Stimulated activated CD8-positive, alpha-beta memory T cell treated with anti-CD3 and anti-CD28 coated beads, Interleukin-2, amount 100 ng/mL, for 48 hours (primary cell): ENCODE measurements at regions not wholly inside any gene's neighbourhood (a gene's known extent, or its start where the extent isn't known, plus 50 kb on each side); places are given as distances from the start of the nearest gene placed in this dataset.

Experiments
- DNase-seq, 2 donors: peaks; one replicate each; pipeline ENCODE4 v3.0.0-alpha.2; 2020; ENCODE audit warnings: low read depth in 2 of 2

DNA sequence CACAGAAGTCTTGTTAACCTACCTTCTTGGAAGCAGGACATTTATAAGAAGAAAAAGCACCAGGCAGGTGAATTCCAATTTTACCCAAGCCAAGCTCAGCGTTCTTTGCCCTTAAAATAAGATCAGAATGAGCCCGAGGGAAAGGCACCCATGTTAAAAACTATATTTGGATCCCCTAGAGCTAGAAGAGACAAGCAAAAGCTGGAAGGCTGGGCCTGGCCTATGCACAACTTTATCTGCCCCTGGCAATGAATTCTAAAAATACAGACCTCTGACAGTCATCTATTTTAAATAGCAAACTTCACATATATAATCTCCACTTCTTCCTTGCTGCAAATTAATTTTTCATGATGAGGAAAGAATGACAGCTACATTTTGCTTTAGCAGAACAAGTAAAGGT is 180.9 kb downstream of the FGFR2 start:
- DNase-seq: no peak

DNA sequence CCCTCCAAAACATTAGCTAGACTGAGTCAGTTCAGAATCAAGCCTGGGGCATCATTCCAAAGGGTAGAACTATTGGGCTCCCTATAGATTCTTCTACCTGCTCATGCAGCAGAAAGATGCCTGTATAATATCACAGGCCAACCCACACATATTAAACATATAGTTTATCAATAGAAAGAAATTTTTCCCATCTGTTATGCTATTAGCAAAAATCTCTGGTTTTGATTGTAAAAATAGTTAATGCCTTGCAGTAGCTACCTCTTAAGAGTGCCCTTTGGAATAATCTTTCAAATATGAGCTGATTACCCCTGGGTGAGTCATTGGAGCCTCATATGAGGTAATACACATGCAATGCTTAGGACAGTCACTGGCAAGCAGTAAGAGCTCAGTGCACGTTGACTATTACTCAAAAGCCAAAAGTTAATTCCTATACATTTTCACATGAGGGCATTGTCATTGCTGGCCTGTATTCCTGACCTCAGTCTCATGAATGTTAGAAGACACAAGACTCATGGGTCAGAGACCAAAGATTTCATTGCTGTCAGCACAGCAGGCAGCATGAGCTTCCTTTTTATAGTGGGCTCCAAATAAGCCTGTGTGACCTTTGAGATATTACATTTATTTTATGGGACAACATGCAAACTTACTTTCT is 180.0 kb downstream of the FGFR2 start:
- DNase-seq: no peak

DNA sequence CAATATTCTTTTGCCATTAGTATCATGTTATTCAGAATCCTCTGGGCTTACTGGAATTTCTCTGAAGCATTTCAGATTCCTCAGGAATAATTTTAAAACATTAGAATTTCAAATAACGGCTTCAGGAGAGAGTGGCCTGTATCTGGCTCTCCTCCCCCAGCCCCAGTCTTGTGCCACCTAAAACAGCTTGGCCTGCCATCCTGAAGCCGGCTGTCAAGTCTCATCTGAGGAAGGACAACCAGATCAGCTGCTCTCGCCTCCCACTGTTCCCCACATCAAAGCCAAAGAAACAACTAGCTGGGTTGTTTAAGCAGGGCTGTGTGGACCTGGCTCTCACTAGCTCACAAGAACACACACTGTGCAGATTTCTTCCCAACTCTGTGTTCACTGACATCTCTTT is 178.2 kb downstream of the FGFR2 start:
- no peak for DNase-seq

DNA sequence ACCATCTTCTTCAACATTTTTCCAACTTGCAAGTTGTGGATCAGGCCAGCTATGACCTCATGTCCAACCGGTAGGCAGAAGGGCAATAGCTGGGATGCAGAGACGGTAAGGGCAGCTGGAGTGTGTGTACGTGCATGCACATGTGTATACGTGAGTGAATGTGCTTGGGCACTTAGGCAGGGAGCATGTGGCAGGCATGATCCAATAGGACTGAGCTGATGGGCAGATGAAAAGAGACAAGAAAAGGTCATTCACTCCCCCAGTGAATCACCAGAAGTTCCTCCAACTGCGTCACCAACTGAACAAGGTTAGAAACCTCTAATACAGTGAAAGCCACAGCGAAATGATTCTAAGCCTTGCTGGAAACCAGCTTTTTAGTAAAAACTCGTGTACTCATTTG is 176.1 kb downstream of the FGFR2 start:
- DNase-seq: no peak

DNA sequence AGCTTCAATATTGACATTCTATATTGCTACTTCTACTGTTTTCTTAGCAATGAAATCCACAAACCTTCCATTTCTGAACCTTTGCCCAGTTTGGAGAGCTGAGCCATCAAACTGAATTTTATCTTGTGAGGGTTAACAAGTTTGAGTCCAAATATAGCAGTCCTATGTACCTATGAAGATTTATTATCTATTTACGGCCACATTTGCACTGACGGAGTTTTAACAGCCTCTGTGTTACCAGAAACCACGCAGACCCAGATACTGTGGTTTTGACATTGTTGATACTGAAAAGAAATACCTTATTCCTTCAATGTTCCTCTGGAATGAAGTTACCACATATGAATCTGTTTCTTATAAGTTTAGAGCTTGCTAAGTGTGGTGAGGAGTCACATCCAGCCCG is 172.6 kb downstream of the FGFR2 start:
- DNase-seq: no peak

DNA sequence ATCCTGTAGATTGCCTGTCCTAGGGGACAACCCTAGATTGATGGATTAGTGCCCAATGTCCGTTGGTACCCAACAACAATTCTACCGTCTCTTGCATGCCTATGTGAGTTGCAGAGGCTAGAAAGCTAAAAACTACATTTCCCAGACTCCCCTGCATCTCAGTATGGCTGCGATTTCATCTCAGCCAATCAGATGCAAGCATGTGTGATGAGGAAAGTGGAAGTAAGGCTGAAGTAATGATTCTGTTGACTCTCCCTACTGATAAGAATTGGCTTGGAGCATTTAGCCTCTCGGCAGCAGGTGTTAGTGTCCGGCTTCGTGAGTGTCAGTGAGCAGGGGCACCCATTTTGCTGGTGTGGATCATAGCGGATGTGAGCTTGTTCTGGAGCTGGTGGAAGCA is 171.9 kb downstream of the FGFR2 start:
- no peak for DNase-seq
